GM13976 (cell line): ENCODE measurements at regions not wholly inside any gene's neighbourhood (a gene's known extent, or its start where the extent isn't known, plus 50 kb on each side); places are given as distances from the start of the nearest gene placed in this dataset.
"Not testable (repeated sequence)": the region's sequence is repeated elsewhere in the genome, so short reads cannot be mapped to it uniquely, and the experiment has no call there.

Experiments used
- DNase-seq: peaks from one replicate; pipeline ENCODE4 v3.0.0; 2012; ENCODE audit warnings: low spot score
- CTCF ChIP-seq: IDR thresholded peaks from 2 replicates; pipeline ENCODE4 v1.5.1; 2012; ENCODE audit warnings: borderline replicate concordance, mild to moderate bottlenecking; ENCODE audit not compliant: insufficient read depth; ENCODE audit errors: extremely low read depth, missing control alignments, control extremely low read depth
- in situ Hi-C: fragments of 300-500 bp; cut with MboI; formaldehyde crosslinking; loops from one replicate; pipeline ENCODE4 v1.12.0; 2022; ENCODE audit warnings: low sequenced_read_pairs, mixed read lengths, inconsistent platforms; ENCODE audit not compliant: unreplicated experiment

- in situ Hi-C loops: no loop called here
- no peak for DNase-seq
- no peak for TF ChIP-seq CTCF
These were observed 193.4 kb upstream of the NUDT12 start for GRCh38 chr5:103755974-103756373.

- no peak for TF ChIP-seq CTCF
- in situ Hi-C loops: no loop called here
- no peak for DNase-seq
These were observed 182.9 kb upstream of the NUDT12 start for GRCh38 chr5:103745353-103746065.

- in situ Hi-C loops: no loop called here
- TF ChIP-seq CTCF: no peak
- DNase-seq: no peak
These were observed 181.6 kb upstream of the NUDT12 start for GRCh38 chr5:103744159-103744558.

- in situ Hi-C loops: no loop called here
- no peak for TF ChIP-seq CTCF
- DNase-seq: no peak
These were observed 180.8 kb upstream of the NUDT12 start for GRCh38 chr5:103743421-103743820.

- DNase-seq: no peak
- TF ChIP-seq CTCF: no peak
- in situ Hi-C loops: no loop called here
These were observed 179.4 kb upstream of the NUDT12 start for GRCh38 chr5:103741984-103742383.

GRCh38 chr5:103736343-103736742, 173.8 kb upstream of the NUDT12 start:
- DNase-seq, in situ Hi-C loops: not testable (repeated sequence)

- TF ChIP-seq CTCF: no peak
- no peak for DNase-seq
- in situ Hi-C loops: no loop called here
These were observed 161.7 kb upstream of the NUDT12 start for GRCh38 chr5:103724271-103724670.
